Thymus (tissue), 11 donors: ENCODE measurements at regions not wholly inside any gene's neighbourhood (a gene's known extent, or its start where the extent isn't known, plus 50 kb on each side); places are given as distances from the start of the nearest gene placed in this dataset.
"Not testable (repeated sequence)": the region's sequence is repeated elsewhere in the genome, so short reads cannot be mapped to it uniquely, and the experiment has no call there.

Source experiments
- DNase-seq, 9 donors: peaks; one replicate each; pipeline ENCODE4 v3.0.0-alpha.2; 2013; ENCODE audit warnings: low spot score in 9 of 9, low read depth in 6 of 9, missing footprints in 1 of 9
- H3K27ac ChIP-seq, 2 donors: one replicate each; pipeline ENCODE4 v1.5.1; 2013; ENCODE audit warnings: control low read depth in 1 of 2, low read depth in 1 of 2, low read length in 1 of 2, mild to moderate bottlenecking in 1 of 2, moderate library complexity in 1 of 2
- H3K27me3 ChIP-seq, 2 donors: one replicate each; pipeline ENCODE4 v1.5.1; 2013; ENCODE audit warnings: low read length in 1 of 2; ENCODE audit not compliant: control insufficient read depth in 2 of 2, insufficient read depth in 1 of 2
- H3K36me3 ChIP-seq, 2 donors: one replicate each; pipeline ENCODE4 v1.5.1; 2013; ENCODE audit warnings: low read length in 1 of 2, mild to moderate bottlenecking in 1 of 2, moderate library complexity in 1 of 2; ENCODE audit not compliant: control insufficient read depth in 2 of 2, insufficient read depth in 2 of 2
- H3K4me1 ChIP-seq, 2 donors: one replicate each; pipeline ENCODE4 v1.5.1; 2013; ENCODE audit warnings: low read length in 2 of 2; ENCODE audit not compliant: control insufficient read depth in 2 of 2, insufficient read depth in 2 of 2
- H3K4me3 ChIP-seq, 2 donors: one replicate each; pipeline ENCODE4 v1.5.1; 2013; ENCODE audit warnings: low read length in 2 of 2, control low read depth in 1 of 2, mild to moderate bottlenecking in 1 of 2
- H3K9me3 ChIP-seq, 2 donors: one replicate each; pipeline ENCODE4 v1.5.1; 2013; ENCODE audit warnings: low read length in 1 of 2, mild to moderate bottlenecking in 1 of 2; ENCODE audit not compliant: control insufficient read depth in 2 of 2, insufficient read depth in 1 of 2
- WGBS: extraction: QIAGEN DNeasy Blood & Tissue Kit; methylation state at CpG from one replicate; pipeline ENCODE4 v1.1.7; 2013; 5-methylcytosine and 5-hydroxymethylcytosine counted together
- donor health status: healthy.

DNA sequence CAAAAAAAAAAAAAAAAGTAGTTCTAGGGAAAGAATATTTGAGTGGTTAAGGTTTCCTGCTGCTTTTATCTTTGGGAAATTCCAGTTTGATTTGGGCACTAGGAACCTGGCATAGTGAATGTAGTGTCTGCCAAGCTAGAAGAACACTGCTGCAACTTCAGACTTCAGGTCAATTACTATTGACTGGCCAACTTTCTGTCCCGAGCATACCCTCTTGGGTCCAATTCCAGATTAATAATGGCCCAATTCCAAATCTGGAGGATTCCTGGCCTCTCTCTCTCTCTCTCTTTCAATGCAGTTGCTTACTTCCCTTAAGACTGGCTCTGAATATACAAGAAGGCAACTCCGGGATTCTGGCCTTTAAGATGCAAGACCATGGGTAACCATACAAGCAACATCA is 74.9 kb downstream of the ANKEF1 start:
- no peaks in the 10 kb centered on the region for H3K27me3 ChIP-seq
- no peak overlapping the region for H3K4me3 ChIP-seq
- H3K36me3 ChIP-seq: no peaks in the 10 kb centered on the region
- WGBS: 96% methylated on average over 2 of the region's 2 CpGs
- H3K27ac ChIP-seq: no peak overlapping the region
- no peak for DNase-seq
- no peaks in the 10 kb centered on the region for H3K4me1 ChIP-seq
- H3K9me3 ChIP-seq: no peaks in the 10 kb centered on the region

DNA sequence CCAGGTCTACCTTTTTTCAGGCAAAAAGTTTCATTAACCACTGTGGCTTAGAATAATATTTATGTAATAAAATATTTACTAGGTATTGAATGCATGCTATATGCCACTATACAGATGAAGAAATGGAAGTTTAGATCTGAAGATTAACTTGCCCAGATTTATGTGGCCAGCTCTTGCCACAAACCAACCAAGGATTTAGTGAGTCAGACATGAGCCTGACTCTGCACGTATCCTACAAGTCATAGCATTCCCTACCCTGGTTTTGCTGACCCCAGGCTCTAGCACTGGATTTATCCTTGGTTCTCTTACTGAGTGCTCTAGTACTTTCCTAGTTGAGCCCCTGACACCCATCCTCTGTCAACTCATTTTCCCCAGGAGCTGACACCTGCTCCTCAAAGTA is 75.4 kb downstream of the ANKEF1 start:
- Histone ChIP-seq H3K4me3 (no peak overlapping the region), H3K36me3 (no peaks in the 10 kb centered on the region), H3K27ac (no peak overlapping the region), H3K4me1 (no peaks in the 10 kb centered on the region), H3K27me3 (no peaks in the 10 kb centered on the region), H3K9me3 (no peaks in the 10 kb centered on the region)
- no peak for DNase-seq
- WGBS: 88% methylated on average over 1 of the region's 1 CpG

DNA sequence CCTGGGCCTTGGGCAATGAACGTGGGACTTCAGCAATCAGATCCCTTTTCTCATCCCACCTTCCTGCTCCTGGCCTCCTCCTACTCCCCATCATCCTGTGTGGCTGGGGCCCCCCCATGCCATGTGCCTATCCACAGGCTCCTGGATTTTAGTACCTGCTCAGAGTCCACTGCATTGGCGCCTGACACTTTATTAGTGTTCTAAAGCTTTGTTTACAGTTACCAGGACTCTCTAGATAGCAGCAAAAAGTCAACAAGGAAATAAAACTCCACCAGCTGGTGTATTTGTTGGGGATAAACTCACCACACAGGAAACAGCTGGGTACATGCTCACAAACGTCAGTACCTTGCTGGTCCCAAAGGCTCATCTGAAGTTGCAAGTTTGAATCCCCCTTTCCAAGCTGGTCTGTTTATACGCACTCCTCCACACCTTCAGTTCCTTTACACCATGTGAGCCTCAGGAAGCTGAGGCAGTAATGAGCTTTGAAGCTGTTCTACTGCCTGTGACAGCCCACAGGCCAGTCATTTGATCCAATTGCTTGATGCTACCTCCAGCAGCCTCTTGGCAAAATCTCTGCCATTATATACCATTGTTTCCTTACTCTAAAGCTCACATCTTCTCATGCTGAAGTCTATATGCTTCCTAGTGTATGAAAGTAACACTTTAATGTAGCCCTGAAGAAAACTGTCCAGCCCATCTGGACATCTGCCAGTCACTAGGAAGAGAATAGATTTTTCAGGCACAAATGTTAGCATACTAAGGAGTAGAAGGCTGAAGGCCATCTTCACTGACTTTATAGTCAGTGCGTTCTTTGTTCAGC is 76.6 kb downstream of the ANKEF1 start:
- Histone ChIP-seq H3K4me3 (no peak overlapping the region), H3K36me3 (no peaks in the 10 kb centered on the region), H3K4me1 (no peaks in the 10 kb centered on the region), H3K27ac (no peak overlapping the region), H3K27me3 (no peaks in the 10 kb centered on the region), H3K9me3 (no peaks in the 10 kb centered on the region)
- WGBS: 59% methylated on average over 5 of the region's 5 CpGs
- DNase-seq: peak in 2 of 9 donors; percentile 8 to 13

DNA sequence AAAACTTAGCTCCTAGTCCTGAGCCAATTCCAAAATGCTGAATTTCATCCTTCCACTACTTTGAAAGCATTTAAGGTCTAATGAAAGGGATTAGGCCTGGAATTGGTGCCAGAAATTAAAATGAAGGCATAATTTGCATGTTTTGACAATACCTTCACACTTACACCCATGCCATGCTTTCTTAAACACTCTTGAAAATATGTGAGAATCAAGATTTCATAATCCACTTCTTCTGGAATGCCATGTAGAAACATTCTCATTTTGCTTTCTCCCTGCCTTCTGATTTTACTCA is 77.1 kb downstream of the ANKEF1 start:
- Histone ChIP-seq H3K4me1 (no peaks in the 10 kb centered on the region), H3K4me3 (no peak overlapping the region), H3K36me3 (no peaks in the 10 kb centered on the region), H3K27ac (no peak overlapping the region), H3K27me3 (no peaks in the 10 kb centered on the region), H3K9me3 (no peaks in the 10 kb centered on the region)
- DNase-seq: no peak

DNA sequence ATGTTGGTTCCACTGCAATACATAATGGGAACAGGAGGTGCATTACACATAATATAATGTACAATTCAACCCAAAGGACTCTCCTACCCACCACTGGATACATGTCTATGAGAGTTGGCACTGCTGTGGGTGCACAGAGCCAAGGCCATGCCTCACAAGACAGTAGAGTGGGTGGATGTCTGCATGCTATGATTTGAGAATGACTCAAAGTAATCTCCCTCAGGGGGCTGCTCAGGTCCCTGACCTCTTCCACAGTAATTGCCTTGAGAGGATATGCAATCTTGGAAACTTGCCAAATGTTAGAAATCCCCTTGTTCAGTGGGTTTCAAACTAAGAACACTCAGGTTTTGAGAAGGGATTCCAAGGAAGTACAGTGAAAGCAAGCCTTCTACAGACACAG is 79.0 kb downstream of the ANKEF1 start:
- H3K36me3 ChIP-seq: no peaks in the 10 kb centered on the region
- DNase-seq: no peak

DNA sequence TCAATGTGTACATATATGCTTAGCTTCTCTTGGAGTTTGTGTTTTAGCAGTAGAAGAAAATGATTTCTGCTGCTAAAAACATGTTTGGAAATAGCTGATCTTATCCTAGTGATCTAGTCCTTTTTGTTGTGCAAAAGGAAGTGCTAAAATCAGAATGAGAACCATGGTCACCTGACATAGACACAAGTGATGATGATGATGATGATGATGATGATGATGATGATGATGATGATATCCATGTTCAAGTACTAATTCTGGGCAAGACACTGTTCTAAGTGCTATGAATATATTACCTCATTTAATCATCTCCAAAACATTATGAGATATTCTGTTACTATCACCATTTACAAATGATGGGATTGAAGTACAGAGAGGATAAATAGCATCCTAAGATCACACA is 79.8 kb downstream of the ANKEF1 start:
- no peak overlapping the region for H3K27ac ChIP-seq
- H3K4me1 ChIP-seq: no peaks in the 10 kb centered on the region
- H3K4me3 ChIP-seq: no peak overlapping the region
- H3K36me3 ChIP-seq: no peaks in the 10 kb centered on the region
- no peak for DNase-seq
- H3K27me3 ChIP-seq: no peaks in the 10 kb centered on the region
- no peaks in the 10 kb centered on the region for H3K9me3 ChIP-seq

More for the DNA sequence above, 79.0 kb downstream of the ANKEF1 start:
- H3K27ac ChIP-seq: no peak overlapping the region
- H3K9me3 ChIP-seq: no peaks in the 10 kb centered on the region
- H3K4me1 ChIP-seq: no peaks in the 10 kb centered on the region
- no peak overlapping the region for H3K4me3 ChIP-seq
- H3K27me3 ChIP-seq: no peaks in the 10 kb centered on the region

DNA sequence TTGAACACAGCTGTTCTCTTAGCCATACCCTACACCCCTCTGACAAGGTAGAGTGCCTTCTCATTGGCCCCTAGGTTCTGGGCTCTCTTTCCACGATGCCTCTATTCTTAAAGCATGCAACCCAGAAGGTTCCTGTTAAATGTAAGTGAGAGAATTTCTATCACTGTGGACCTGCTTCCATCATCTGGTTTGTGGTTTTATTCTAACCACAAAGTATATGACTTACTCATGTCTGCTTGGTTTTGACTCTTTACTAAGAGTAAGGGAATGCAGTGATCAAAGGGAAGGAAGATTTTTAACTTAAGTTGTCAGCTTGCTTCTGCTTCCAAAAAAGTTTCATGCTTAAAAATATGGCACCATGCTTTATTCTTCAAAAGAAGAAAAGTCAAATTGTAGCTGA is 80.2 kb downstream of the ANKEF1 start:
- DNase-seq: no peak
- no peak overlapping the region for H3K27ac ChIP-seq
- no peak overlapping the region for H3K4me3 ChIP-seq
- H3K4me1 ChIP-seq: no peaks in the 10 kb centered on the region
- no peaks in the 10 kb centered on the region for H3K9me3 ChIP-seq
- H3K36me3 ChIP-seq: no peaks in the 10 kb centered on the region
- no peaks in the 10 kb centered on the region for H3K27me3 ChIP-seq
- WGBS: 60% methylated on average over 1 of the region's 1 CpG

DNA sequence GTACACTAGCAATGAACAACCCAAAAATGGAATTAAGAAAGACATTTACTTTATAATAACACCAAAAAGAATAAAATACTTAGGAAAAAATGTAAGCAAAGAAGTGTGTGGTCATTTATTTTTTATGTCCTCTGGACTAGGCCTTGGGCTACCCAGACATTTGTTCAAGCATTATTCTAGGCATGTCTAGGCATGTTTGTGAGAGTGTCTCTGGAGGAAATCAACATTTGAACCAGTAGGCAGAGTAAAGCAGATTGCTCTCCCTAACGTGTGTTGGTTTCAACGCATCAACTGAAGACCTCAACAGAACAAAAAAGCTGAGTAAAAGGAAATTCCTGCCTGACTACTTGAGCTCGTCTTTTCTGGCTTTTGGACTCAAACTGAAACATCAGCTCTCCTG is 84.5 kb downstream of the ANKEF1 start:
- no peaks in the 10 kb centered on the region for H3K36me3 ChIP-seq
- 88% methylated on average over 3 of the region's 3 CpGs for WGBS
- H3K27ac ChIP-seq: no peak overlapping the region
- H3K4me3 ChIP-seq: no peak overlapping the region
- no peaks in the 10 kb centered on the region for H3K4me1 ChIP-seq
- no peaks in the 10 kb centered on the region for H3K27me3 ChIP-seq
- no peak for DNase-seq
- H3K9me3 ChIP-seq: peaks cover 0 to 7% of the 10 kb centered on the region in 2 donors

DNA sequence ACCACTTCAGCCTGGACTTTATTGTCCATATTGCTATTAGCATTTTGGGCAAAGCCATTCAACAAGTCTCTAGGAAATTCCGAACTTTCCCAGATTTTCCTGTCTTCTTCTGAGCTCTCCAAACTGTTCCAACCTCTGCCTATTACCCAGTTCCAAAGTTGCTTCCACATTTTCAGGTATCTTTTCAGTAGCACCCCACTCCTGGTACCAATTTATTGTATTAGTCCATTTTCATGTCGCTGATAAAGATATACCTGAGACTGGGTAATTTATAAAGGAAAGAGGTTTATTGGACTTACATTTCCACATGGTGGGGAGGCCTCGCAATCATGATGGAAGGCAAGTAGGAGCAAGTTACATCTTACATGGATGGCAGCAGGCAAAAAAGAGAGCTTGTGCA is 90.1 kb downstream of the ANKEF1 start:
- H3K4me3 ChIP-seq, H3K4me1 ChIP-seq, H3K27me3 ChIP-seq, H3K9me3 ChIP-seq, DNase-seq, H3K27ac ChIP-seq, H3K36me3 ChIP-seq: not testable (repeated sequence)
- 95% methylated on average over 3 of the region's 3 CpGs for WGBS

DNA sequence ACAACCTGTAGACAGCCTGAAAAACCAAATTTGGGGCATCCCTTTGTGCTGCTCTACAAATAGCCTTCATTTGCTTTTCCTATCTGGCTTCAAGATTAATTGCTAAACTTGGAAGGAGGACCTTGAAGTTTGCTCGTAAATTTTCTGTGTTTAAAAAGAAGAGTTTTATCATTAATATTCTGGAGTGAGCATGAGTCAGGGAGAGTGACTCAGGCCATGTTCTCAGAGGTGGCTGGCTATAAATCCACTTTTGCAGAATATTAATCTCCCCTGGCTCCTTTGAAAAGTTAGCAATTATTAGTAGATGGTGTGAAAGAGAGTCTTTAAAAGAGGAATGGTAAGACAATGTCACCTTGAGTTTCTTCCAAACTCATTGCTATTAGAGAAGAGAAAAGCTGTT is 91.0 kb downstream of the ANKEF1 start:
- Histone ChIP-seq H3K4me3 (no peak overlapping the region), H3K4me1 (no peaks in the 10 kb centered on the region), H3K27me3 (no peaks in the 10 kb centered on the region), H3K9me3 (peaks cover 0 to 8% of the 10 kb centered on the region in 2 donors), H3K27ac (no peak overlapping the region), H3K36me3 (no peaks in the 10 kb centered on the region)
- 95% methylated on average over 1 of the region's 1 CpG for WGBS
- DNase-seq: no peak
